DMS114 treated with DMSO at 0.1 percent for 48 hours (cell line): ENCODE measurements at regions not wholly inside any gene's neighbourhood (a gene's known extent, or its start where the extent isn't known, plus 50 kb on each side); places are given as distances from the start of the nearest gene placed in this dataset.

ENCODE experiments used
- DNase-seq: peaks from one replicate; lab custom pipeline; 2025; ENCODE audit not compliant: unreplicated experiment; lab: John Stamatoyannopoulos, UW

- no peak for DNase-seq
Measured at GRCh38 chr7:25952261-25953057, 199.5 kb upstream of the NFE2L3 start.

GRCh38 chr7:25953859-25954258 is 198.1 kb upstream of the NFE2L3 start:
- no peak for DNase-seq

- no peak for DNase-seq
Measured at GRCh38 chr7:25954395-25954794, 197.6 kb upstream of the NFE2L3 start.

- DNase-seq = no peak
Measured at GRCh38 chr7:25959168-25959734, 192.7 kb upstream of the NFE2L3 start.

- no peak for DNase-seq
Measured at GRCh38 chr7:25963733-25964132, 188.3 kb upstream of the NFE2L3 start.

GRCh38 chr7:25964483-25964991 is 187.5 kb upstream of the NFE2L3 start:
- DNase-seq = no peak

- DNase-seq = no peak
Measured at GRCh38 chr7:25965405-25966123, 186.4 kb upstream of the NFE2L3 start.

GRCh38 chr7:25966469-25966868 is 185.5 kb upstream of the NFE2L3 start:
- no peak for DNase-seq

- DNase-seq = no peak
Measured at GRCh38 chr7:25967278-25968204, 184.5 kb upstream of the NFE2L3 start.

- no peak for DNase-seq
Measured at GRCh38 chr7:25968205-25968993, 183.6 kb upstream of the NFE2L3 start.

- no peak for DNase-seq
Measured at GRCh38 chr7:25970356-25970755, 181.6 kb upstream of the NFE2L3 start.

GRCh38 chr7:25970911-25971310 is 181.1 kb upstream of the NFE2L3 start:
- DNase-seq = no peak

GRCh38 chr7:25976630-25977029 is 175.4 kb upstream of the NFE2L3 start:
- no peak for DNase-seq

GRCh38 chr7:25978466-25978865 is 173.5 kb upstream of the NFE2L3 start:
- DNase-seq = no peak

GRCh38 chr7:25979605-25980004 is 172.4 kb upstream of the NFE2L3 start:
- DNase-seq = no peak

GRCh38 chr7:25982684-25983083 is 169.3 kb upstream of the NFE2L3 start:
- DNase-seq = no peak

- no peak for DNase-seq
Measured at GRCh38 chr7:25985196-25985595, 166.8 kb upstream of the NFE2L3 start.

- no peak for DNase-seq
Measured at GRCh38 chr7:25988640-25989039, 163.4 kb upstream of the NFE2L3 start.

- DNase-seq = no peak
Measured at GRCh38 chr7:25989140-25989705, 162.8 kb upstream of the NFE2L3 start.
